CD1c-positive myeloid dendritic cell (primary cell): ENCODE measurements at regions not wholly inside any gene's neighbourhood (a gene's known extent, or its start where the extent isn't known, plus 50 kb on each side); places are given as distances from the start of the nearest gene placed in this dataset.

Experiments
- DNase-seq: peaks from one replicate; pipeline ENCODE4 v3.0.0-alpha.2; 2016; ENCODE audit errors: extremely low spot score

DNA sequence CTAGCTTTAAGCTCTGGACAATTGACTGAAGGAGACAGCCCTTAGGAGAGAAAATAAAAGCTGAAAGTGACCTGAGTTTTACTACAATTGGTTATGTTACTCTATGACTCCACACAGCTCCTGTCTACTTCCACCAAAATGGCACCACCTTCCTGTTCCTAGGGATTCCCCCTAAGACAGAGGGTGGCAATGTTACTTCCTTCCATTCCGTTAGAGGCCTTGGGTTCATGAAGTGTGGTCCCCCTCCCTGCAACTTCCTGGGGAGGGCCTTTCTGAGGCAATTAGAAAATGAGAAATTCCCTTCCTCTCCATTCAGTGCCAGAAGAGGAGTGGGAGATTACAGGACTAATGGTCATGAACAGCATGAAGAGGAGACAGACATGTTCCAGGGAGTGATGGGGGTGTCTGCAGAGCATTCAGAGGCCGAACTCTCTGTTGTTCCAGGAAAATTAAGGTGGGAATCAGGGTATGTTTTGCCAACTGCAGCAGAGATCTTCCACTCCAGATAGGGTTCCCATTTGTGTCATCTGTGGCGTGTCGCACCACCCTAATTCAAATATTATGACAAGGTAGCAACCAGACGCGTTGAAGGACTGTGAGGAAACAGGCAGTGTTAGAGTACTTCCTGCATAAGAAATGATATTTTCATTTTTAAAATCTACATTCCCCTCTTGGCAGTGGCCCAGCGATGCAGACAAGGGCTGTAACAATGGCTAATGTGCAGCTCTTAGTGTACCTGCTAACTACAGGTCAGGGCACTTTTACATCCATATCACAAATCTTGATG, 53.1 kb upstream of the TRIM67 start:
- DNase-seq, result peak; percentile 6

DNA sequence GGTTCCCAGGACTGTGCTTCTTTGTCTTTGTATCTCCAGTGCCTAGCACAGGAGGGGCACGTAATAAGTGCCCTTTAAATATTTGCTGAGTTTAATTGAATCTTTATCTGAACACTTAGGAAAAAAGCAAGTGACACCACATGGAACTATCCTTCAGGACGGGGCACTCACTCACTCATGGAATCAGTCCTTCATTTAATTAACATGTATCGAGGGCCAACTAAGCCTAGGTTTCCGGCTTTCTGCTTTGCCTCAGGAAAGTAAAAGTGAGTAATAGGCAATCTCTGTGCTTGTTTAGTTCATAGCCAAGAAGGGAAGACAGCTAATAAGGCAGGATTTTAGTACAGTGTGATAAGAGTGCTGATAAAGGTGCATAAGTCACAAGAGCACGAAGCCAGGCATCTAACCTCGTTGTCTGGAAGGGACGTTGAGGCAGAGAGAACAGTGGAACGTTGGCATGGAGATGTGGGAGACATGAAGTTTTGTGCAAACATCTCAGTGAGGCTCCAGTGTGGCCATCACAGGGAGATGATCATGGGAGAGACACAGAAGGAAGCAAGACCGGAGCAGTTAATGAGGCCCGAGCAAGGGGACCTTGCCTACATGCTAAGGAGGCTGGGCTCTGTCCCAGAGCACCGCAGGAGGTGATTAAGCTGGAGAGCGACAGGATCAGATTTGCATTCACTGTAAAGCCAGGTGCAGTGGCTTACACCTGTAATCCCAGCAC, 54.1 kb upstream of the TRIM67 start:
- no peak for DNase-seq

DNA sequence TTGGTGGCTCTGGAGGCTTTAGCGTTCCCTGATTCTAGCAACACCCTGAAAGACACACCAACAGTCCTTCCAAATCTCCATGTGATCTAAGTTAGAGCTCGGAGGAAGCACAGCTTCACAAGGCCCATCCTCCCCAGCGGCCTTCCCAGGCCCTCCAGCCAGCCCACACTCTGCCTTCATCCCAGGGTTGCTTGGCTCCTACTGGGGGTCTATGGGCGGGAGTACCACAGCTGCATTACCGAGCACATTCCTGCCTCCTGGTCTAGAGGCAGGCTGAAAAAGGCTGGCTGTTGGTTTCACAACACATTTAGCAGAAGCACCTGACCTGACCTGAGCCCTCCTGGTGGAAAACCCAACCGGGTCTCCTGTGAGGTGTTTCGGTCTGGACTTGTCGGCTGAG, 54.7 kb upstream of the TRIM67 start:
- DNase-seq, result no peak

DNA sequence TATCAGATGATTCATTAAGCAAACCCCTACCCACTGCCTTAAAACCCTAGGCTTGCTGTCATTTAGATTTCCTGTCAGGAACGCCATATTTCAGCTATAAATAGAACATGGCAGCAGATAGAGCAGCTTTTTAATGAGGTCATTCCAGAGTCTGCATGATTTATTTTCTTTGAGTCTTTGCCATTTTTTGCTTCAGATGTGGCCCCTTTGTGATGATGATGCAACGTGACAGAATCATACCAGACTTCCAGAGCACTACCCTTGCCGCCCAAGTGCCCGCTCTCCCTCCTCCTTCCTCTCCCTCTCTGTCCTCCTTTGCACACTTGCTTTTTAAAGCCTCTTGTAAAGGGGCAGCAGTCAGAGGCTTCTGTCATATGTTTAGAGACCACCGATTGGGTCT, 55.5 kb upstream of the TRIM67 start:
- no peak for DNase-seq

DNA sequence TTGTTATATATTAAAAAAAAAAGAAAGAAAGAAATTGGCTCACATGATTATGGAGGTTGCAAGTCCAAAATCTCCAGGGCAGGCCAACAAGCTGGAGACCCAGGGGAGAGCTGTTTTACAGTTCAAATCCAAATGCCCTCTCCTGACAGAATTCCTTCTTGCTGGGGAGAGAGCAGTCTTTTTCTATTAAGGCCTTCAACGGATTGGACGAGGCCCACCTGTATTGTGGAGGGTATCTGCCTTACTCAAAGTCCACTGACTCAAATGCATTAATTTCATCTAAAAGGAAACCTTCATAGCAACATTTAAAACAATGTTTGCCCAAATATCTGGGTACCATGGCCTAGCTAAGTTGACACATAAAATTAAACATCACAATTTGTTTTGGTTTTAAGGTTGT, 56.9 kb upstream of the TRIM67 start:
- no peak for DNase-seq

DNA sequence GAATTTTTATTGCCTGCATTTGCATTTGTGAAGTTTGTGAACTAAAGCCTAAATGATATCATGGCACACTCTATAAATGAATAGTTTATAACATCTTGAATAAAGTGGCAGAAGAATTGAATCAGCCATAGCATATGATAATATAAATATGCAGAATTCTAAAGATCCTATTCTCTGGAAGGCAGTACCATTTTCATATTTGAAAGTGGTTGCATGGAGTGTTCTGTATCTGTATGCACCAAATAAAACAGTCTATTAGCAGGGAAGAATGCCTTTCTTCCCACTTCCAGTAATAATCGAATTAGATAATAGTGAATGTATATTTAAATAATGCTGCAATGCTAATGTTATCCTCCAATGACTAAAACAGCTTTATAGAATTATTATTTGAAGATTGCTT, 57.9 kb upstream of the TRIM67 start:
- DNase-seq, result no peak

DNA sequence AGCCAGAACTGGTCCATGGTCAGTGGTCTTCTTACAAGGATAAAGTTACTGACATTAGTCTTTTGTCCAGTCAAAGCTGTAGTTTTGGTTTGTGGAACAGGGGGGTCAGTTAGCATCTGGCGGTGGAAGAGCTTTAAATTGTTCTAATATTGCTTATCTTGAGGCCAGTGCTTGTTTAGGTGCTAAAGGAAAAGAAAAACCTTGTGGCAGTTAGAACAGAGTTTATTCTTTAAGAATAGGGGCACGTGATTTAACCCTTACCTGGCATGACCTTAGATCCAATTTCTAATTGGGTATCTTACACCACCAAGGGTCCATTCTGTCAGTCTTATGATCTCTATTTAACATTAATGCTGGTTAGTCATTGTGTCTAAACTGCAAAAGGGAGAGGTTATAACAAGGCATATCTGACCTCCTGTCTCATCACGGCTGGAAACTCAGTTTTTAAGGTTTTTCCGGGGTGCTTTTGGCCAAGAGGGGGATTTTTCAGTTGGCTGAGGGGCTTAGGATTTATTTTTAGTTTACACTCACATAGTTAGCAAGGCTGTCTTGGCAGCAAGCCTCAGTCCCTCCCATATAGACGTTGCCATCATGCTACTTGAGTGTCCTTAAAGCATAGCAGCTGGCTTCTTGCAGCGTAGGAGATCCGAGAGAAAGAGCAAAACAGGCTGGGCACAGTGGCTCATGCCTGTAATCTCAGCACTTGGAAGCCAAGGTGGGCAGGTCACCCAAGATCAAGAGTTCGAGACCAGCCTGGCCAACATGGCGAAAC, 60.1 kb upstream of the FAM89A start:
- DNase-seq, result no peak

DNA sequence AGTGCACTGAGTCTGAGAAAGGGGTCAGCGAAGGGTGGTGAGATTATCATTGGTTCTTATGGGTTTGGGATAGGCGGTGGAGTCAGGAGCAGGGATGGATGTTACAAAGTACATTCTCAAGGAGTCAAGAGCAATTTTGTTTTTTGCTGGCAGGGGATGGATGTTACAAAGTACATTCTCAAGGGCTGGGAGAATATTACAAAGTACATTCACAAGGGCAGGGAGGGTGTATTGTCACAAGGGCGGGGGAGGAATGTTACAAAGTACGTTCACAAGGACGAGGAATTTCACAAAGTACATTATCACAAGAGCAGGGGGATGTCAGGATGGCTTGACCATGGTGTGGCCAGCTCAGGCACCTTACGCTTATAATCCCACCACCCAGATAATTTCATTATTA, 59.3 kb upstream of the FAM89A start:
- DNase-seq, result no peak

DNA sequence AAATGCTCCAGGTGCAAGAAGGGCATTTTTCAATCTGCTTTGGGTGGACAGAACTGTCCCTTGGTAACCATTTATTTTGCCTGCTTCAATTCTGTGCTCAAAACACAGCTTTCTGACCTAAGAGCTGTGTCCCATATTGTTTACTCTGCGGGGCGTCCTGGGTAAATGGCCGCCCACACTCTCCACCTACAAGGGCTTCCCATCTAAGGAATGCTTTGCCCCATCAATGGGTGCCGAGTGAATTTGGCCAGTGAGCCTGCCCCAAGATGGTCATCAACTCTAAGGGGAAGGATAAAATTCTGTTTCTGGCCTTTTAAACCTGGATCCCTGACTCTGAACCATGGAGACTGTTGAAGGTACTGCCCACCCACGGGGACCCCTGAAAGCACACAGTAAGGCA, 55.5 kb upstream of the FAM89A start:
- no peak for DNase-seq

DNA sequence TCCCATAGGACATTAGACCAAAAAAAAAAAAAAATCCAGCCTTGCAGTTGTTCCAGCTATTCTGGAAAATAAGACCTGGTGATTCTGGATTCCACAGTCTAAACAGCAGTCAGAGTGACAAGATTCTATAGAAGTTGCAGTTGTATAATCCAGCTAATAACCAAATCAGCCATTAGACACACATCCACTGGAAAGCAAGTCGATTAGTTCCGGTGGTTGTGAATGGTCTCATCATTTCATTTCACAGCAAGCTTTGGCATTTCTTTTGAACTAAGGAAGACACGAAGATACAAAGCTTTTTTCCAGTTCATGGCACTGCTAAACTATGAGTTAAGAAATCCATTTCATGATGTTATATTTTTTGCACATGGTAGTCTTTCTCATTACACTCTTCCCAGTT, 54.4 kb upstream of the FAM89A start:
- no peak for DNase-seq

DNA sequence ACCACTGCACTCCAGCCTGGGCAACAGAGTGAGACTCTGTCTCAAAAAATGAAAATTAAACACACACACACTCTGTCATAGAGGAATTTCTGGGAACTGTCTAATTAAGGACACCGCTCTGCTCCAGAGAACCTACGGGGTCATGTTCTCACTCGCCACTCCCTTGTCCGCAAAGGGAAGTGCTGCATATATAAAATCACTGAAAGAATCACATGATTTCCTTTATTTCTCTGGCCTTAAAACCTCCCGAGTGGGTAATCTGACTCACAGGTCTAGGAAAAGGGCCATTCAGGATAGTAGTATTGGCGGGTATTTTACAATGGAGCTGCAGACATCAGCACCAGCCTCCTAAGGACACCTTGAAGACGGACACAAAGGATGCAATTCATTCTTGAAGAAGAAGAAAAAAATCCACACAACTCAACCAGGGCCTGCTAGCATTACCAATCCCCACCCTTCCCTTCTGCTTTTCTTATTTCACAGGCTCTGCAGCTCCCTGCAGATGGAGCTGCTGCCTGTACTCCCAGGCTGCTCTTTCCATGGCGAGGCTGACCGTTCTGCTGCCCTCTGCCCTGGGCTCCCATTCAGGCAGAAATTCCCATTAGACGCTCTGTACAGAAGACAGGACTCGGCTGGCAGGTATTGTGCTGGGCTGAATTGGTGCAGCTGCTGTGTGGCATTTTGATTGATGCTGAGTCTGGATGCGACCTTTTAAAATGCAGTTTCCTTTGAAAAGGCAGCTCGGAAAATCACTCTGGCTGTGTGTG, 53.3 kb upstream of the FAM89A start:
- peak; percentile 19 for DNase-seq

DNA sequence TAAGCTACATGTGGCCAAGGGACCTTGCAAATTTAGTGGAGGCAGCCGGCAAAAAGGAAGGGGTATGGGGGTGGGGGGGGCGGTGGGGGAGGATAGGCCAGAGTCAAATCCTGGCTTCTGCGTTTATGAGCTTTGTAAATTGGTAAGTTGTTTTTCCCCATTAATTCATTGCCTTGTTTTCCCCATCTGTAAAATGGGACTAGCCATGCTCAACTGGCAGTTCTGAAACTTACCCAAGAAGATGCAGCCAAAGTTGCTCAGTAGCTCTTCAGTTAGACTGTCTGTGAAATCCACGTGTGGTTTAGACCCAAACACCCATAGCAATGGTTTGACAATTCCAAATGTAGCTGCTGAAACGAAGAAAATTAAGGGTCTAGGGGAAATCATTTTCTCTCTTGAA, 52.3 kb upstream of the FAM89A start:
- no peak for DNase-seq

DNA sequence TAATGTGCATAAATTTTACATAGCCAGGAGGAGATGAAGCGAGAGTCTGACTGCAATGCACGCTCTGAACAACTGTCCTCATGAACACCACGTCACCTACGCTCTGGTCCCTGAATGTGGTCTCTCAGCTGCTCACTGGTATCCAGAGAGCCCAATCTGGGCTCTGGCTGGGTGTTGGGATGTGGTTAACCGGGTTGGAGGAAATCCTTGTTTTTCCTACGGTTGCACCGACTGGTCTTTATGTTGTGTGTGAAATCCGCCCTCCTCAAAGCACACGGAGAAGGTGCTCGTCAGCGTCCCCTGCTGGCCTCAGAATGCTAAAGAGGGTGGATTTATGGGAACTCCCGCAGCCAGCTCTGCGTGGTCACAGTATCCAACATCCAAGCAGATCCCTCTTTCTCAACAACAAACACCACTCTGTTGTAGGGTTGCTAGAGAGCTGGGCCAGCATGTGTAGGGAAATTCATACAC, 51.8 kb upstream of the FAM89A start:
- peak; percentile 41 for DNase-seq

DNA sequence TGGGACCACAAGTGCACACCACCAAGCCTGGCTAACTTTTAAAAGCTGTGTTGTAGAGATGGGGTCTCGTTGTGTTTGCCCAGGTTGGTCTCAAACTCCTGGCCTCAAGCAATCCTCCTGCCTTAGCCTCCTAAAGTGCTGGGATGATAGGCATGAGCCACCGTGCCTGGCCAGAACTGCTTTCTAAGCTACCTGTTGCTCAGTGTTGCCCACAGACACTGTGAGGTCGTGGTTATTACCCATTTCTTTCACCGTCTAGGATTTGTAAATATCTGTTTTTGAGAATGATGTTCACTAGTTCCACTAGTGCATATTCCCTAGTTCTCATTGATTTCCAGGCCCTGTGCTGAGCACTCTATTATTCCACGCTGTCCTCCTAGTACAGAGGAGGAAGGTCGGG, 51.4 kb upstream of the FAM89A start:
- no peak for DNase-seq
